Activated naive CD4-positive, alpha-beta T cell treated with anti-CD3 and anti-CD28 coated beads, Interleukin-2, amount 50 U/mL, for 72 hours (primary cell): ENCODE measurements at regions not wholly inside any gene's neighbourhood (a gene's known extent, or its start where the extent isn't known, plus 50 kb on each side); places are given as distances from the start of the nearest gene placed in this dataset.
A peak's percentile ranks its signal among the peaks of the same experiment; 100 is the strongest.

Experiments
- ATAC-seq, 2 donors: fragments of 150-1000 bp; cut with Tn5 transposase; 2 replicates each; pipeline ENCODE4 v1.10.0; 2021; ENCODE audit warnings: mild to moderate bottlenecking in 2 of 2, moderate library complexity in 2 of 2
- DNase-seq, 2 donors: peaks; one replicate each; pipeline ENCODE4 v3.0.0; 2021 to 2022; ENCODE audit warnings: low spot score in 2 of 2
- H3K27ac Mint-ChIP-seq, 2 donors: one replicate each; pipeline ENCODE4 v1.8.0; 2022; ENCODE audit warnings: mild to moderate bottlenecking in 2 of 2, mixed read lengths in 2 of 2
- H3K36me3 Mint-ChIP-seq, 2 donors: one replicate each; pipeline ENCODE4 v1.8.0; 2022; ENCODE audit warnings: mixed read lengths in 2 of 2
- H3K9me3 Mint-ChIP-seq, 2 donors: one replicate each; pipeline ENCODE4 v1.8.0; 2022; ENCODE audit warnings: mixed read lengths in 2 of 2

- Mint-ChIP-seq H3K9me3 (peaks cover 0 to 21% of the 10 kb centered on the region in 2 donors), H3K36me3 (peaks cover 0 to 17% of the 10 kb centered on the region in 2 donors), H3K27ac (no peak overlapping the region)
- no peak for ATAC-seq
- DNase-seq: no peak
Observed at GRCh38 chr6:129778793-129779192, 68.8 kb upstream of the ARHGAP18 start.

- Mint-ChIP-seq H3K27ac (no peak overlapping the region), H3K9me3 (peaks cover 0 to 21% of the 10 kb centered on the region in 2 donors), H3K36me3 (peaks cover 0 to 17% of the 10 kb centered on the region in 2 donors)
- ATAC-seq: no peak
- DNase-seq: no peak
Observed at GRCh38 chr6:129777371-129777770, 67.4 kb upstream of the ARHGAP18 start.

GRCh38 chr6:129776542-129777330 lies 66.8 kb upstream of the ARHGAP18 start:
- ATAC-seq: peak in 1 of 2 donors; percentile 30
- H3K36me3 Mint-ChIP-seq: peaks cover 0 to 17% of the 10 kb centered on the region in 2 donors
- no peak overlapping the region for H3K27ac Mint-ChIP-seq
- no peak for DNase-seq
- peaks cover 0 to 21% of the 10 kb centered on the region in 2 donors for H3K9me3 Mint-ChIP-seq

- Mint-ChIP-seq H3K36me3 (peaks cover 0 to 16% of the 10 kb centered on the region in 2 donors), H3K27ac (no peak overlapping the region), H3K9me3 (peaks cover 0 to 20% of the 10 kb centered on the region in 2 donors)
- peak; percentile 59 to 63 for DNase-seq
- ATAC-seq: peak in 1 of 2 donors; percentile 64
Observed at GRCh38 chr6:129774697-129775447, 64.9 kb upstream of the ARHGAP18 start.

- H3K27ac Mint-ChIP-seq: peak overlapping the region in 1 of 2 donors; percentile 2
- ATAC-seq (no peak), DNase-seq (no peak)
- H3K9me3 Mint-ChIP-seq: peaks cover 0 to 5% of the 10 kb centered on the region in 2 donors
- H3K36me3 Mint-ChIP-seq: peaks cover 0 to 6% of the 10 kb centered on the region in 2 donors
Observed at GRCh38 chr6:129773304-129773703, 63.3 kb upstream of the ARHGAP18 start.

- Mint-ChIP-seq H3K36me3 (no peaks in the 10 kb centered on the region), H3K27ac (no peak overlapping the region), H3K9me3 (no peaks in the 10 kb centered on the region)
- DNase-seq: no peak
- no peak for ATAC-seq
Observed at GRCh38 chr6:129771678-129772077, 61.7 kb upstream of the ARHGAP18 start.

- Mint-ChIP-seq H3K36me3 (no peaks in the 10 kb centered on the region), H3K9me3 (no peaks in the 10 kb centered on the region), H3K27ac (no peak overlapping the region)
- ATAC-seq: no peak
- DNase-seq: no peak
Observed at GRCh38 chr6:129767776-129768485, 58.0 kb upstream of the ARHGAP18 start.

DNA sequence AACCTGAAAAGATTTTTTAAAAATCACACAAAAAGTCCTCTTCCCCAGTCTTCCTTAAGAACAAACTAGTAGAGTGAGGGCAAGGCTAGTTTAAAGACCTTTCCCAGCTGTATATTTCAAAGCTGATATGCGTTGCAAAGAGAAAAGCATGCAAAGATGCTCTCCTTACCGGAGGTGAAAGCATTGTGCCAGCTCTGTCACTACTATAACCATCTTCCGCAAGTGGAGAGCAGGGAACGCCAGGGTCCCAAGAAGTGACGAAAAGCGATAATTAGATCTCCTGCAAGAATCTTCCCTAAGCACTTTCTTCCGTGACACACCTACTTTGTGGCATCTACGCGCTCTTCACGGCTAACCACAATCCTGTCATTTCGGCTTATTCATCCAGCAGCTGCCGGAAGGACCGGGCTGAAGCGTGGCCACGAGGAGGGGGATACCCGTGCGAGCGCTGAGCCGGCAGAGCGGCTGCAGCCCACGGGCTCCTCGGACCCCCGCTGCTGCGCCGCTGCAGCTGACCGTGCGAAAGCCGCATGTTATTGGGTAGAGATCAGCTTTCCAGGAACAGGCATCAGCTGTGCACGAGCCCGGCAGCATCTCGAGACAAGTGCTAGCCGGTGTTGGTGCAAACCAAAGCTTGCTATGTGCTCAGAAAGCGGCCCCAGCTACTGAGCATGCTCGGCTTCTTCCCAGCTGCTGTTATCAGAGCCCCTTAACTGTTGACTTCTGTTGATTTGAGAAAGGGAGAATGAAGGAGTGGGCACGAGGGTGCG lies 57.2 kb upstream of the ARHGAP18 start:
- Mint-ChIP-seq H3K36me3 (no peaks in the 10 kb centered on the region), H3K27ac (no peak overlapping the region), H3K9me3 (no peaks in the 10 kb centered on the region)
- DNase-seq: peak; percentile 56 to 86
- ATAC-seq: peak; percentile 98 to 99

GRCh38 chr6:129764761-129765407 lies 54.9 kb upstream of the ARHGAP18 start:
- H3K36me3 Mint-ChIP-seq: no peaks in the 10 kb centered on the region
- DNase-seq (no peak), ATAC-seq (no peak)
- H3K9me3 Mint-ChIP-seq: no peaks in the 10 kb centered on the region
- H3K27ac Mint-ChIP-seq: no peak overlapping the region

- DNase-seq (no peak), ATAC-seq (no peak)
- Mint-ChIP-seq H3K27ac (no peak overlapping the region), H3K36me3 (no peaks in the 10 kb centered on the region), H3K9me3 (no peaks in the 10 kb centered on the region)
Observed at GRCh38 chr6:129759796-129760605, 50.0 kb upstream of the ARHGAP18 start.
